Erythroblast (primary cell): ENCODE measurements at regions not wholly inside any gene's neighbourhood (a gene's known extent, or its start where the extent isn't known, plus 50 kb on each side); places are given as distances from the start of the nearest gene placed in this dataset.

Experiments
- GATA1 ChIP-seq: IDR thresholded peaks from 2 replicates; pipeline ENCODE4 v1.6.1; 2011; ENCODE audit warnings: low read depth, mild to moderate bottlenecking, control low read depth, low read length, moderate library complexity
- POLR2A ChIP-seq: IDR thresholded peaks from 2 replicates; pipeline ENCODE4 v1.6.1; 2011; ENCODE audit warnings: mild to moderate bottlenecking, low read length

GRCh38 chr4:187307131-187307530 is 583.5 kb upstream of the FAT1 start:
- TF ChIP-seq POLR2A (no peak), GATA1 (no peak)
